Neural cell (in vitro differentiated cells): ENCODE measurements at regions not wholly inside any gene's neighbourhood (a gene's known extent, or its start where the extent isn't known, plus 50 kb on each side); places are given as distances from the start of the nearest gene placed in this dataset.

ENCODE experiments used
- H2AFZ ChIP-seq: fragments of 200-600, 300-800 bp; sonication (generic), shearing (Covaris generic); 2 replicates; pipeline ENCODE4 v1.6.0; 2014; ENCODE audit warnings: low read depth, mild to moderate bottlenecking, antibody characterized with exemption, low read length, moderate library complexity
- H3F3A ChIP-seq: fragments of 200-600 bp; shearing (Covaris generic); 2 replicates; pipeline ENCODE4 v1.6.1; 2016; ENCODE audit warnings: mild to moderate bottlenecking, moderate library complexity, mixed read lengths, antibody characterized with exemption, low read length; ENCODE audit not compliant: insufficient read depth, poor library complexity, severe bottlenecking
- H3K27ac ChIP-seq: fragments of 200-600, 300-800 bp; sonication (generic), shearing (Covaris generic); 2 replicates; pipeline ENCODE4 v1.5.1; 2014; ENCODE audit warnings: mild to moderate bottlenecking, low read length, moderate library complexity
- H3K27me3 ChIP-seq: fragments of 300-800, 200-600 bp; sonication (generic), shearing (Covaris generic); 2 replicates; pipeline ENCODE4 v1.6.0; 2014; ENCODE audit warnings: mild to moderate bottlenecking, low read depth, low read length, moderate library complexity; ENCODE audit not compliant: insufficient read depth
- H3K36me3 ChIP-seq: fragments of 300-800, 200-600 bp; sonication (generic), shearing (Covaris generic); 2 replicates; pipeline ENCODE4 v1.5.1; 2014; ENCODE audit warnings: mild to moderate bottlenecking, antibody characterized with exemption, low read length, moderate library complexity; ENCODE audit not compliant: insufficient read depth
- H3K4me2 ChIP-seq: fragments of 300-800, 200-600 bp; sonication (generic), shearing (Covaris generic); 2 replicates; pipeline ENCODE4 v1.6.0; 2014; ENCODE audit warnings: mild to moderate bottlenecking, low read length
- H3K4me3 ChIP-seq: fragments of 300-800, 200-600 bp; sonication (generic), shearing (Covaris generic); 2 replicates; pipeline ENCODE4 v1.5.1; 2014; ENCODE audit warnings: mild to moderate bottlenecking, low read length, moderate library complexity
- H3K79me2 ChIP-seq: fragments of 200-600 bp; shearing (Covaris generic); replicated peaks from 2 replicates; pipeline ENCODE4 v1.6.0; 2014; ENCODE audit warnings: mild to moderate bottlenecking, low read length, moderate library complexity; ENCODE audit not compliant: insufficient read depth
- H3K9ac ChIP-seq: fragments of 300-800, 200-600 bp; sonication (generic), shearing (Covaris generic); 2 replicates; pipeline ENCODE4 v1.6.1; 2016; ENCODE audit warnings: mild to moderate bottlenecking, low read length, mixed read lengths
- H3K9me2 ChIP-seq: fragments of 200-600 bp; shearing (Covaris generic); 2 replicates; pipeline ENCODE4 v1.6.1; 2016; ENCODE audit warnings: mild to moderate bottlenecking, low read length, mixed read lengths; ENCODE audit not compliant: insufficient read depth
- H3K9me3 ChIP-seq: fragments of 200-600, 300-800 bp; sonication (generic), shearing (Covaris generic); 2 replicates; pipeline ENCODE4 v1.6.1; 2016; ENCODE audit warnings: mild to moderate bottlenecking, mixed run types, low read length, moderate library complexity, mixed read lengths
- H4K20me1 ChIP-seq: fragments of 200-600 bp; shearing (Covaris generic); 2 replicates; pipeline ENCODE4 v1.6.1; 2016; ENCODE audit warnings: mild to moderate bottlenecking, mixed run types; ENCODE audit not compliant: insufficient read depth
- CTCF ChIP-seq: fragments of 450-650 bp; IDR thresholded peaks from 2 replicates; pipeline ENCODE4 v1.5.1; 2014; ENCODE audit warnings: antibody characterized with exemption, mild to moderate bottlenecking, moderate library complexity; ENCODE audit not compliant: poor library complexity, severe bottlenecking
- EP300 ChIP-seq: fragments of 450-650 bp; conservative IDR thresholded peaks from 2 replicates; pipeline ENCODE4 v1.6.1; 2014; ENCODE audit warnings: antibody characterized with exemption, mild to moderate bottlenecking, moderate library complexity; ENCODE audit not compliant: poor library complexity, severe bottlenecking
- EZH2 ChIP-seq: fragments of 200-600, 300-800 bp; shearing (Covaris generic), sonication (generic); IDR thresholded peaks from 2 replicates; pipeline ENCODE4 v1.6.1; 2014; ENCODE audit warnings: antibody characterized with exemption, low read length, borderline replicate concordance, mild to moderate bottlenecking; ENCODE audit not compliant: insufficient read depth, poor library complexity, severe bottlenecking
- MXI1 ChIP-seq: fragments of 450-650 bp; conservative IDR thresholded peaks from 2 replicates; pipeline ENCODE4 v1.6.1; 2014; ENCODE audit warnings: antibody characterized with exemption, mild to moderate bottlenecking; ENCODE audit not compliant: poor library complexity, severe bottlenecking
- POLR2AphosphoS5 ChIP-seq: IDR thresholded peaks from 2 replicates; pipeline ENCODE4 v1.6.1; 2012
- RAD21 ChIP-seq: fragments of 450-650 bp; conservative IDR thresholded peaks from 2 replicates; pipeline ENCODE4 v1.6.1; 2014; ENCODE audit warnings: antibody characterized with exemption, mild to moderate bottlenecking, moderate library complexity
- REST ChIP-seq: IDR thresholded peaks from 2 replicates; pipeline ENCODE4 v1.6.1; 2012; ENCODE audit warnings: borderline replicate concordance
- SMC3 ChIP-seq: fragments of 450-650 bp; conservative IDR thresholded peaks from 2 replicates; pipeline ENCODE4 v1.6.1; 2014; ENCODE audit warnings: antibody characterized with exemption, mild to moderate bottlenecking, moderate library complexity; ENCODE audit not compliant: poor library complexity
- TAF1 ChIP-seq: IDR thresholded peaks from 2 replicates; pipeline ENCODE4 v1.6.1; 2012; ENCODE audit warnings: low read depth

GRCh38 chr6:148076051-148076450 lies 266.6 kb upstream of the SASH1 start:
- no peaks in the 10 kb centered on the region for H4K20me1 ChIP-seq
- H3K9ac ChIP-seq, result no peak overlapping the region
- no peak for TF ChIP-seq POLR2AphosphoS5
- TF ChIP-seq MXI1, result no peak
- TF ChIP-seq REST, result no peak
- no peak for TF ChIP-seq RAD21
- TF ChIP-seq TAF1, result no peak
- TF ChIP-seq EP300, result no peak
- TF ChIP-seq CTCF, result no peak
- TF ChIP-seq SMC3, result no peak
- TF ChIP-seq EZH2, result no peak
- H3K9me3 ChIP-seq, result no peaks in the 10 kb centered on the region
- no peak overlapping the region for H3K27ac ChIP-seq
- no peaks in the 10 kb centered on the region for H3K9me2 ChIP-seq
- H3K79me2 ChIP-seq, result no peaks in the 10 kb centered on the region
- H3K4me3 ChIP-seq, result no peak overlapping the region
- no peaks in the 10 kb centered on the region for H3K27me3 ChIP-seq
- H3K36me3 ChIP-seq, result no peaks in the 10 kb centered on the region
- no peak overlapping the region for H2AFZ ChIP-seq
- no peak overlapping the region for H3K4me2 ChIP-seq
- H3F3A ChIP-seq, result no peaks in the 10 kb centered on the region

- Histone ChIP-seq H4K20me1 (no peaks in the 10 kb centered on the region), H3K9ac (no peak overlapping the region), H3K9me3 (no peaks in the 10 kb centered on the region), H2AFZ (no peak overlapping the region), H3K9me2 (no peaks in the 10 kb centered on the region), H3K36me3 (no peaks in the 10 kb centered on the region), H3K4me3 (no peak overlapping the region), H3K79me2 (no peaks in the 10 kb centered on the region), H3F3A (no peaks in the 10 kb centered on the region), H3K27ac (no peak overlapping the region), H3K4me2 (no peak overlapping the region), H3K27me3 (no peaks in the 10 kb centered on the region)
- no peak for TF ChIP-seq EZH2
- no peak for TF ChIP-seq CTCF
- no peak for TF ChIP-seq SMC3
- no peak for TF ChIP-seq TAF1
Measured at GRCh38 chr6:148080315-148080714, 262.3 kb upstream of the SASH1 start.
